ENCODE measurements at regions not wholly inside any gene's neighbourhood (a gene's known extent, or its start where the extent isn't known, plus 50 kb on each side); places are given as distances from the start of the nearest gene placed in this dataset.

DNA sequence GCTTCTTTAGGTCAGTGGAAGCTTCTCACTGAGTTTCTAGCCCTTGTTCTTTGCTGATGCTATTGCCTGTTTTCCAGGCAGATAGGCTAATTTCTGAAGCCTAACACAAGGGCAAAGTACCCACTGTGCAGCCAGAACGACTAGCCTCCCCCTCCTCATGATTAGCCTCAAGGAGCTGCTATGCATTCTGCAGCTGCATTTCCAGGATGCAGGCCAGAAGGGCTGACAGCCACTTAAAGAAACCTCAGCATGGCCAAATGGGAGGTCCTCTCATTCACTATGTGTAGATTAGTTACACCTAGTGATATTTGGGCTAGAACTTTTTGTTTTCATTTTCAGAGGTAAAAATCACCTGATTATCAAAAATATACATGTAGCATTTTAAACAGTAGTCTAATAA is 216.0 kb downstream of the RAD51AP2 start:
- no peak overlapping the region for H3K4me3 ChIP-seq (ENCODE audit: low read depth, low read length)
- no peaks in the 10 kb centered on the region for H3K9me3 ChIP-seq (ENCODE audit: control insufficient read depth, insufficient read depth, low read length)
- no peaks in the 10 kb centered on the region for H3K36me3 ChIP-seq (ENCODE audit: control insufficient read depth, insufficient read depth, low read length)
- peaks cover 13% of the 10 kb centered on the region for H3K4me1 ChIP-seq (ENCODE audit: control insufficient read depth, insufficient read depth, low read length)
- H3K9ac ChIP-seq (ENCODE audit: low read depth, low read length): no peak overlapping the region
- no peaks in the 10 kb centered on the region for H3K27me3 ChIP-seq (ENCODE audit: control insufficient read depth, insufficient read depth, low read length)

GRCh38 chr2:17301437-17301836 is 216.8 kb downstream of the RAD51AP2 start:
- Histone ChIP-seq H3K27me3 (ENCODE audit: control insufficient read depth, insufficient read depth, low read length) (no peaks in the 10 kb centered on the region), H3K4me1 (ENCODE audit: control insufficient read depth, insufficient read depth, low read length) (peaks cover 13% of the 10 kb centered on the region), H3K9ac (ENCODE audit: low read depth, low read length) (no peak overlapping the region), H3K36me3 (ENCODE audit: control insufficient read depth, insufficient read depth, low read length) (no peaks in the 10 kb centered on the region), H3K4me3 (ENCODE audit: low read depth, low read length) (no peak overlapping the region), H3K9me3 (ENCODE audit: control insufficient read depth, insufficient read depth, low read length) (no peaks in the 10 kb centered on the region)

GRCh38 chr2:17299891-17300540 is 218.2 kb downstream of the RAD51AP2 start:
- H3K4me1 ChIP-seq (ENCODE audit: control insufficient read depth, insufficient read depth, low read length): peaks cover 13% of the 10 kb centered on the region
- no peaks in the 10 kb centered on the region for H3K36me3 ChIP-seq (ENCODE audit: control insufficient read depth, insufficient read depth, low read length)
- H3K4me3 ChIP-seq (ENCODE audit: low read depth, low read length): no peak overlapping the region
- H3K9ac ChIP-seq (ENCODE audit: low read depth, low read length): no peak overlapping the region
- no peaks in the 10 kb centered on the region for H3K9me3 ChIP-seq (ENCODE audit: control insufficient read depth, insufficient read depth, low read length)
- no peaks in the 10 kb centered on the region for H3K27me3 ChIP-seq (ENCODE audit: control insufficient read depth, insufficient read depth, low read length)

GRCh38 chr2:17298453-17298852 is 219.8 kb downstream of the RAD51AP2 start:
- no peak overlapping the region for H3K9ac ChIP-seq (ENCODE audit: low read depth, low read length)
- H3K4me1 ChIP-seq (ENCODE audit: control insufficient read depth, insufficient read depth, low read length): peaks cover 13% of the 10 kb centered on the region
- no peaks in the 10 kb centered on the region for H3K9me3 ChIP-seq (ENCODE audit: control insufficient read depth, insufficient read depth, low read length)
- no peaks in the 10 kb centered on the region for H3K36me3 ChIP-seq (ENCODE audit: control insufficient read depth, insufficient read depth, low read length)
- no peak overlapping the region for H3K4me3 ChIP-seq (ENCODE audit: low read depth, low read length)
- H3K27me3 ChIP-seq (ENCODE audit: control insufficient read depth, insufficient read depth, low read length): no peaks in the 10 kb centered on the region

GRCh38 chr2:17296686-17297085 is 221.6 kb downstream of the RAD51AP2 start:
- Histone ChIP-seq H3K9ac (ENCODE audit: low read depth, low read length) (no peak overlapping the region), H3K27me3 (ENCODE audit: control insufficient read depth, insufficient read depth, low read length) (no peaks in the 10 kb centered on the region), H3K4me1 (ENCODE audit: control insufficient read depth, insufficient read depth, low read length) (peaks cover 6% of the 10 kb centered on the region), H3K9me3 (ENCODE audit: control insufficient read depth, insufficient read depth, low read length) (no peaks in the 10 kb centered on the region), H3K36me3 (ENCODE audit: control insufficient read depth, insufficient read depth, low read length) (no peaks in the 10 kb centered on the region), H3K4me3 (ENCODE audit: low read depth, low read length) (no peak overlapping the region)

DNA sequence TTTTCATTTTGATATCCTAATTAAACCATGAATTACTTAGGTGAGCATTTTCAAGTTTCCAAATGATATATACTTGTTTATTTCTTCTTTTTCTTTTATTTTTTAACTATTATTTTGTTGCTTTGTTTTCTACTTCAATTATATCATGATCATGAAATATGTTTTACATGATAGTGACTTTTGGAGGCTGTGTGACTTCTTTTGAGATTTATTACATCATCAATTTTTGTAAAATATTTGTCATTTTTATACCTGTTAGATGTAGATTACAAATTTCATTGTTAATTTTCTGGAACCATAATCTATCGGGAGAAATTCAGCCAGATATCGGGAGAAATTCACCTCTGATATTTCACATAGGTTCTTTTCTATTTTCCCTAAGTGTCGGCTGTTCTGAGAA is 228.6 kb downstream of the RAD51AP2 start:
- no peaks in the 10 kb centered on the region for H3K27me3 ChIP-seq (ENCODE audit: control insufficient read depth, insufficient read depth, low read length)
- no peaks in the 10 kb centered on the region for H3K36me3 ChIP-seq (ENCODE audit: control insufficient read depth, insufficient read depth, low read length)
- H3K9ac ChIP-seq (ENCODE audit: low read depth, low read length): no peak overlapping the region
- H3K4me3 ChIP-seq (ENCODE audit: low read depth, low read length): no peak overlapping the region
- H3K4me1 ChIP-seq (ENCODE audit: control insufficient read depth, insufficient read depth, low read length): no peaks in the 10 kb centered on the region
- H3K9me3 ChIP-seq (ENCODE audit: control insufficient read depth, insufficient read depth, low read length): peaks cover 4% of the 10 kb centered on the region

GRCh38 chr2:17287183-17287582 is 231.1 kb downstream of the RAD51AP2 start:
- no peak overlapping the region for H3K4me3 ChIP-seq (ENCODE audit: low read depth, low read length)
- peaks cover 4% of the 10 kb centered on the region for H3K9me3 ChIP-seq (ENCODE audit: control insufficient read depth, insufficient read depth, low read length)
- no peaks in the 10 kb centered on the region for H3K27me3 ChIP-seq (ENCODE audit: control insufficient read depth, insufficient read depth, low read length)
- H3K9ac ChIP-seq (ENCODE audit: low read depth, low read length): no peak overlapping the region
- H3K4me1 ChIP-seq (ENCODE audit: control insufficient read depth, insufficient read depth, low read length): no peaks in the 10 kb centered on the region
- H3K36me3 ChIP-seq (ENCODE audit: control insufficient read depth, insufficient read depth, low read length): no peaks in the 10 kb centered on the region

- Histone ChIP-seq H3K9ac (ENCODE audit: low read depth, low read length) (no peak overlapping the region), H3K27me3 (ENCODE audit: control insufficient read depth, insufficient read depth, low read length) (no peaks in the 10 kb centered on the region), H3K9me3 (ENCODE audit: control insufficient read depth, insufficient read depth, low read length) (no peaks in the 10 kb centered on the region), H3K4me1 (ENCODE audit: control insufficient read depth, insufficient read depth, low read length) (no peaks in the 10 kb centered on the region), H3K4me3 (ENCODE audit: low read depth, low read length) (no peak overlapping the region), H3K36me3 (ENCODE audit: control insufficient read depth, insufficient read depth, low read length) (no peaks in the 10 kb centered on the region)
Measured at GRCh38 chr2:17282826-17283225, 235.4 kb downstream of the RAD51AP2 start.

- no peaks in the 10 kb centered on the region for H3K27me3 ChIP-seq (ENCODE audit: control insufficient read depth, insufficient read depth, low read length)
- no peaks in the 10 kb centered on the region for H3K4me1 ChIP-seq (ENCODE audit: control insufficient read depth, insufficient read depth, low read length)
- H3K9me3 ChIP-seq (ENCODE audit: control insufficient read depth, insufficient read depth, low read length): no peaks in the 10 kb centered on the region
- H3K4me3 ChIP-seq (ENCODE audit: low read depth, low read length): no peak overlapping the region
- H3K9ac ChIP-seq (ENCODE audit: low read depth, low read length): no peak overlapping the region
- no peaks in the 10 kb centered on the region for H3K36me3 ChIP-seq (ENCODE audit: control insufficient read depth, insufficient read depth, low read length)
Measured at GRCh38 chr2:17282245-17282644, 236.0 kb downstream of the RAD51AP2 start.

- no peaks in the 10 kb centered on the region for H3K4me1 ChIP-seq (ENCODE audit: control insufficient read depth, insufficient read depth, low read length)
- H3K27me3 ChIP-seq (ENCODE audit: control insufficient read depth, insufficient read depth, low read length): no peaks in the 10 kb centered on the region
- H3K9me3 ChIP-seq (ENCODE audit: control insufficient read depth, insufficient read depth, low read length): no peaks in the 10 kb centered on the region
- H3K36me3 ChIP-seq (ENCODE audit: control insufficient read depth, insufficient read depth, low read length): no peaks in the 10 kb centered on the region
- H3K4me3 ChIP-seq (ENCODE audit: low read depth, low read length): no peak overlapping the region
- H3K9ac ChIP-seq (ENCODE audit: low read depth, low read length): no peak overlapping the region
Measured at GRCh38 chr2:17276220-17276619, 242.0 kb downstream of the RAD51AP2 start.

- Histone ChIP-seq H3K9ac (ENCODE audit: low read depth, low read length) (no peak overlapping the region), H3K4me3 (ENCODE audit: low read depth, low read length) (no peak overlapping the region), H3K36me3 (ENCODE audit: control insufficient read depth, insufficient read depth, low read length) (no peaks in the 10 kb centered on the region), H3K4me1 (ENCODE audit: control insufficient read depth, insufficient read depth, low read length) (no peaks in the 10 kb centered on the region), H3K27me3 (ENCODE audit: control insufficient read depth, insufficient read depth, low read length) (no peaks in the 10 kb centered on the region), H3K9me3 (ENCODE audit: control insufficient read depth, insufficient read depth, low read length) (no peaks in the 10 kb centered on the region)
Measured at GRCh38 chr2:17272652-17273525, 245.4 kb downstream of the RAD51AP2 start.

GRCh38 chr2:17272170-17272569 is 246.1 kb downstream of the RAD51AP2 start:
- no peaks in the 10 kb centered on the region for H3K9me3 ChIP-seq (ENCODE audit: control insufficient read depth, insufficient read depth, low read length)
- no peak overlapping the region for H3K9ac ChIP-seq (ENCODE audit: low read depth, low read length)
- no peaks in the 10 kb centered on the region for H3K36me3 ChIP-seq (ENCODE audit: control insufficient read depth, insufficient read depth, low read length)
- no peaks in the 10 kb centered on the region for H3K27me3 ChIP-seq (ENCODE audit: control insufficient read depth, insufficient read depth, low read length)
- H3K4me3 ChIP-seq (ENCODE audit: low read depth, low read length): no peak overlapping the region
- no peaks in the 10 kb centered on the region for H3K4me1 ChIP-seq (ENCODE audit: control insufficient read depth, insufficient read depth, low read length)
